ENCODE measurements at regions not wholly inside any gene's neighbourhood (a gene's known extent, or its start where the extent isn't known, plus 50 kb on each side); places are given as distances from the start of the nearest gene placed in this dataset.

DNA sequence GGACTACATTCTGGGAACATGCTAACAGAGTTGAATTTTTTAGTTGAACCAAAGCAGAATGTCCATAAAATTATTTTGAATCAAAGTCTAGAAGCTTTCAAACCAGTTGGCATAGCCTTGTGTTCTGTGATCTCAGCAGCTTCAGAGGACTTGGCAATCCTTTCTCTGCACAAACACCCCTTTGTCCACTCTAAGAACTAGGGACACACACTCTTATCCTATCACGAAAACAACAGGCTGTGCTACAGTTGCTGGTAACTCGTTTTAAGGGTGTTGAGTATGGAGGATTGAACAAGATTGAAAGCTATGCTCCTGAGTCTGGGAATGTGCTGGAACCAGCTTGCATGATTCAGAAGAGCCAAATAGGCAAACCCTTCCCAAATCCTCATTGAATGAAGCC lies 76.4 kb upstream of the PRSS58 start:
- ChIA-PET POLR2A (no interaction called here), CTCF (interaction anchor here (1.3 to 1.6 kb wide), 2 partner anchors 14 to 881 kb away, joined by 3 read pairs; no protein-coding TSS in a partner anchor)
- Mint-ChIP-seq H3K4me1 (ENCODE audit: low read depth) (peaks cover 5% of the 10 kb centered on the region), H3K36me3 (ENCODE audit: low read depth) (no peaks in the 10 kb centered on the region), H3K27ac (no peak overlapping the region), H3K9me3 (no peaks in the 10 kb centered on the region), H3K4me3 (no peak overlapping the region), H3K27me3 (peaks cover 33% of the 10 kb centered on the region)
- no peak for ATAC-seq (ENCODE audit: poor library complexity)
- no peaks in the 10 kb centered on the region for H3K9me3 ChIP-seq (ENCODE audit: control insufficient read depth in 1 of 2, insufficient read depth in 1 of 2, low read length in 2 of 2)
- H3K36me3 ChIP-seq (ENCODE audit: insufficient read depth, low read length), result no peaks in the 10 kb centered on the region
- H3K4me1 ChIP-seq (ENCODE audit: insufficient read depth, low read length), result no peaks in the 10 kb centered on the region
- DNase-seq, result no peak
- peak overlapping the region; percentile 6 for H3K4me3 ChIP-seq (ENCODE audit: low read length)
- H3K27ac ChIP-seq (ENCODE audit: low read depth in 1 of 2, low read length in 2 of 2), result no peak overlapping the region
- no peaks in the 10 kb centered on the region for H3K27me3 ChIP-seq (ENCODE audit: control insufficient read depth in 1 of 2, insufficient read depth in 2 of 2, low read length in 2 of 2)
- intact Hi-C loops (cut with DNase I, micrococcal nuclease), result no loop called here
- TF ChIP-seq, protein P1, sequence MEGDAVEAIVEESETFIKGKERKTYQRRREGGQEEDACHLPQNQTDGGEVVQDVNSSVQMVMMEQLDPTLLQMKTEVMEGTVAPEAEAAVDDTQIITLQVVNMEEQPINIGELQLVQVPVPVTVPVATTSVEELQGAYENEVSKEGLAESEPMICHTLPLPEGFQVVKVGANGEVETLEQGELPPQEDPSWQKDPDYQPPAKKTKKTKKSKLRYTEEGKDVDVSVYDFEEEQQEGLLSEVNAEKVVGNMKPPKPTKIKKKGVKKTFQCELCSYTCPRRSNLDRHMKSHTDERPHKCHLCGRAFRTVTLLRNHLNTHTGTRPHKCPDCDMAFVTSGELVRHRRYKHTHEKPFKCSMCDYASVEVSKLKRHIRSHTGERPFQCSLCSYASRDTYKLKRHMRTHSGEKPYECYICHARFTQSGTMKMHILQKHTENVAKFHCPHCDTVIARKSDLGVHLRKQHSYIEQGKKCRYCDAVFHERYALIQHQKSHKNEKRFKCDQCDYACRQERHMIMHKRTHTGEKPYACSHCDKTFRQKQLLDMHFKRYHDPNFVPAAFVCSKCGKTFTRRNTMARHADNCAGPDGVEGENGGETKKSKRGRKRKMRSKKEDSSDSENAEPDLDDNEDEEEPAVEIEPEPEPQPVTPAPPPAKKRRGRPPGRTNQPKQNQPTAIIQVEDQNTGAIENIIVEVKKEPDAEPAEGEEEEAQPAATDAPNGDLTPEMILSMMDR (IDR thresholded peaks at IDR 0.05), result no peak

DNA sequence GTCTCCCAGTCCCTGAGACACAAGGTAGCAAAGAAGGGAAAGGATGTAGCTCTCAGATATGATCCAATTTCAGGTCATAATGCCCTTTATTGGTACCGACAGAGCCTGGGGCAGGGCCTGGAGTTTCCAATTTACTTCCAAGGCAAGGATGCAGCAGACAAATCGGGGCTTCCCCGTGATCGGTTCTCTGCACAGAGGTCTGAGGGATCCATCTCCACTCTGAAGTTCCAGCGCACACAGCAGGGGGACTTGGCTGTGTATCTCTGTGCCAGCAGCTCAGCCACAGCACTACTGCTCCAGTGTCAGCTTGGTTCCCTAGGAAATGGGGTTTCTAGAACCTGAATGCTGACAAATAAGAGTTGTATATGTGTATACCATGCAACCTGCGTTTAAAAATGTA lies 74.6 kb upstream of the PRSS58 start:
- TF ChIP-seq, protein P1 (IDR thresholded peaks at IDR 0.05), result no peak
- Mint-ChIP-seq H3K36me3 (ENCODE audit: low read depth) (no peaks in the 10 kb centered on the region), H3K4me3 (peak overlapping the region; percentile 11), H3K9me3 (no peaks in the 10 kb centered on the region), H3K27me3 (peaks cover 39% of the 10 kb centered on the region), H3K4me1 (ENCODE audit: low read depth) (no peaks in the 10 kb centered on the region), H3K27ac (no peak overlapping the region)
- intact Hi-C loops (cut with DNase I, micrococcal nuclease), result no loop called here
- Histone ChIP-seq H3K4me3 (ENCODE audit: low read length) (peak overlapping the region; percentile 6), H3K27ac (ENCODE audit: low read depth in 1 of 2, low read length in 2 of 2) (no peak overlapping the region), H3K4me1 (ENCODE audit: insufficient read depth, low read length) (no peaks in the 10 kb centered on the region), H3K36me3 (ENCODE audit: insufficient read depth, low read length) (no peaks in the 10 kb centered on the region), H3K9me3 (ENCODE audit: control insufficient read depth in 1 of 2, insufficient read depth in 1 of 2, low read length in 2 of 2) (no peaks in the 10 kb centered on the region), H3K27me3 (ENCODE audit: control insufficient read depth in 1 of 2, insufficient read depth in 2 of 2, low read length in 2 of 2) (no peaks in the 10 kb centered on the region)
- DNase-seq (no peak), ATAC-seq (ENCODE audit: poor library complexity) (no peak)
- POLR2A ChIA-PET, result interaction anchor here (1.0 kb wide), 1 partner anchor 476 kb away, joined by 3 read pairs; no protein-coding TSS in a partner anchor
- CTCF ChIA-PET, result no interaction called here

DNA sequence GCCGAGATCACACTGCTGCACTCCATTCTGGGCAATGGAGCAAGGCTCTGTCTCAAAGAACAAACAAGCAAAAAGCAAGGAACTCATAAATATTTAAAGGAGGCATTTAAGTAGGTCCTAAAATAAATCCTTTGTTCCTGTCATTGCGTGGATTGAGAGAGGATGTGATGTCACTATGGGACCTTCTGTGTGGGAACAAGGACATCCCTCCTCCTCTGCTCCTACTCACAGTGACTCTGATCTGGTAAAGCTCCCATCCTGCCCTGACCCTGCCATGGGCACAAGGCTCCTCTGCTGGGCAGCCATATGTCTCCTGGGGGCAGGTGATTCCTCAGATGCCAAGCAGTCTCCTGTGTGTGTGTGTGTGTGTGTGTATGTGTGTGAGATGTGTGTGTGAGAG lies 74.1 kb upstream of the PRSS58 start:
- no peak for DNase-seq
- TF ChIP-seq, protein P1 (IDR thresholded peaks at IDR 0.05), result no peak
- Mint-ChIP-seq H3K36me3 (ENCODE audit: low read depth) (no peaks in the 10 kb centered on the region), H3K9me3 (no peaks in the 10 kb centered on the region), H3K27me3 (peaks cover 36% of the 10 kb centered on the region), H3K4me3 (no peak overlapping the region), H3K4me1 (ENCODE audit: low read depth) (peaks cover under 1% of the 10 kb centered on the region), H3K27ac (no peak overlapping the region)
- Histone ChIP-seq H3K27me3 (ENCODE audit: control insufficient read depth in 1 of 2, insufficient read depth in 2 of 2, low read length in 2 of 2) (no peaks in the 10 kb centered on the region), H3K36me3 (ENCODE audit: insufficient read depth, low read length) (no peaks in the 10 kb centered on the region), H3K9me3 (ENCODE audit: control insufficient read depth in 1 of 2, insufficient read depth in 1 of 2, low read length in 2 of 2) (no peaks in the 10 kb centered on the region), H3K4me1 (ENCODE audit: insufficient read depth, low read length) (no peaks in the 10 kb centered on the region), H3K4me3 (ENCODE audit: low read length) (peak overlapping the region; percentile 6), H3K27ac (ENCODE audit: low read depth in 1 of 2, low read length in 2 of 2) (no peak overlapping the region)
- no peak for ATAC-seq (ENCODE audit: poor library complexity)
- intact Hi-C loops (cut with DNase I, micrococcal nuclease), result no loop called here
- POLR2A ChIA-PET, result interaction anchor here (0.7 to 1.3 kb wide), 2 partner anchors 477 to 522 kb away, joined by 3 to 5 read pairs; no protein-coding TSS in a partner anchor
- CTCF ChIA-PET, result no interaction called here
